H9 (cell line): ENCODE measurements at regions not wholly inside any gene's neighbourhood (a gene's known extent, or its start where the extent isn't known, plus 50 kb on each side); places are given as distances from the start of the nearest gene placed in this dataset.

Source experiments
- DNase-seq: peaks from one replicate; pipeline ENCODE4 v3.0.0-alpha.2; 2017
- H2AFZ ChIP-seq: one replicate; pipeline ENCODE4 v1.6.1; 2013; ENCODE audit warnings: mild to moderate bottlenecking, low read length, control low read depth, moderate library complexity
- H2AK5ac ChIP-seq: 2 replicates; pipeline ENCODE4 v1.6.1; 2013; ENCODE audit warnings: low read length, control low read depth, mixed read lengths; ENCODE audit not compliant: insufficient read length
- H2BK120ac ChIP-seq: one replicate; pipeline ENCODE4 v1.6.1; 2013; ENCODE audit warnings: low read depth, mild to moderate bottlenecking, low read length, control low read depth, inconsistent platforms; ENCODE audit not compliant: poor library complexity, severe bottlenecking
- H2BK12ac ChIP-seq: 2 replicates; pipeline ENCODE4 v1.6.1; 2013; ENCODE audit warnings: low read length, control low read depth, mixed read lengths, low read depth; ENCODE audit not compliant: insufficient read length
- H2BK15ac ChIP-seq: 2 replicates; pipeline ENCODE4 v1.6.1; 2013; ENCODE audit warnings: low read depth, low read length, control low read depth
- H2BK20ac ChIP-seq: one replicate; pipeline ENCODE4 v1.6.1; 2013; ENCODE audit warnings: low read depth, mild to moderate bottlenecking, low read length, control low read depth, inconsistent platforms; ENCODE audit not compliant: poor library complexity, severe bottlenecking
- H2BK5ac ChIP-seq: 2 replicates; pipeline ENCODE4 v1.6.1; 2013; ENCODE audit warnings: low read length, control low read depth, mixed read lengths; ENCODE audit not compliant: insufficient read length
- H3K14ac ChIP-seq: 2 replicates; pipeline ENCODE4 v1.6.1; 2013; ENCODE audit warnings: low read length, control low read depth; ENCODE audit not compliant: insufficient read depth
- H3K18ac ChIP-seq: 2 replicates; pipeline ENCODE4 v1.6.1; 2013; ENCODE audit warnings: low read depth, mild to moderate bottlenecking, mixed read lengths, low read length, control low read depth; ENCODE audit not compliant: insufficient read length
- H3K23ac ChIP-seq: 2 replicates; pipeline ENCODE4 v1.6.1; 2013; ENCODE audit warnings: low read length, control low read depth, mixed read lengths, low read depth; ENCODE audit not compliant: insufficient read length
- H3K23me2 ChIP-seq: 2 replicates; pipeline ENCODE4 v1.6.1; 2013; ENCODE audit warnings: low read depth, mild to moderate bottlenecking, mixed read lengths, low read length, control low read depth; ENCODE audit not compliant: insufficient read length, poor library complexity, severe bottlenecking
- H3K27ac ChIP-seq: 2 replicates; pipeline ENCODE4 v1.5.1; 2013; ENCODE audit warnings: low read length, control low read depth, mixed read lengths, low read depth; ENCODE audit not compliant: insufficient read length
- H3K27me3 ChIP-seq: 2 replicates; pipeline ENCODE4 v1.6.1; 2013; ENCODE audit warnings: low read length, control low read depth, inconsistent platforms; ENCODE audit not compliant: insufficient read depth
- H3K4ac ChIP-seq: 2 replicates; pipeline ENCODE4 v1.6.1; 2013; ENCODE audit warnings: low read depth, mild to moderate bottlenecking, control low read depth, inconsistent platforms, low read length, moderate library complexity
- H3K4me1 ChIP-seq: 2 replicates; pipeline ENCODE4 v1.6.1; 2013; ENCODE audit warnings: low read length, control low read depth, inconsistent platforms; ENCODE audit not compliant: insufficient read depth
- H3K4me2 ChIP-seq: 2 replicates; pipeline ENCODE4 v1.6.1; 2013; ENCODE audit warnings: low read length, control low read depth, mixed read lengths; ENCODE audit not compliant: insufficient read length, insufficient read depth
- H3K56ac ChIP-seq: 2 replicates; pipeline ENCODE4 v1.6.1; 2013; ENCODE audit warnings: low read depth, mild to moderate bottlenecking, mixed read lengths, low read length, control low read depth; ENCODE audit not compliant: insufficient read length
- H3K79me1 ChIP-seq: 2 replicates; pipeline ENCODE4 v1.6.1; 2013; ENCODE audit warnings: low read depth, mild to moderate bottlenecking, moderate library complexity, low read length, control low read depth, inconsistent platforms; ENCODE audit not compliant: insufficient read depth, poor library complexity, severe bottlenecking
- H3K79me2 ChIP-seq: 2 replicates; pipeline ENCODE4 v1.6.1; 2013; ENCODE audit warnings: low read length, control low read depth, inconsistent platforms; ENCODE audit not compliant: insufficient read depth
- H3K9ac ChIP-seq: 2 replicates; pipeline ENCODE4 v1.6.1; 2013; ENCODE audit warnings: low read length, control low read depth, mixed read lengths; ENCODE audit not compliant: insufficient read length; ENCODE audit errors: extremely low read depth
- H3K9me3 ChIP-seq: one replicate; pipeline ENCODE4 v1.6.1; 2013; ENCODE audit warnings: low read depth, low read length, inconsistent platforms; ENCODE audit not compliant: control insufficient read depth
- H3T11ph ChIP-seq: one replicate; pipeline ENCODE4 v1.6.1; 2013; ENCODE audit warnings: mild to moderate bottlenecking, low read length, control low read depth, inconsistent platforms
- H4K20me1 ChIP-seq: one replicate; pipeline ENCODE4 v1.6.1; 2013; ENCODE audit not compliant: control insufficient read depth, insufficient read length, insufficient read depth
- H4K5ac ChIP-seq: 2 replicates; pipeline ENCODE4 v1.6.1; 2013; ENCODE audit warnings: low read depth, mild to moderate bottlenecking, mixed read lengths, low read length, control low read depth; ENCODE audit not compliant: insufficient read length
- H4K8ac ChIP-seq: replicated peaks from 2 replicates; pipeline ENCODE4 v1.6.1; 2013; ENCODE audit warnings: low read length, control low read depth, mixed read lengths, low read depth; ENCODE audit not compliant: insufficient read length
- H4K91ac ChIP-seq: 2 replicates; pipeline ENCODE4 v1.6.1; 2013; ENCODE audit warnings: low read depth, mild to moderate bottlenecking, moderate library complexity, mixed read lengths, low read length, control low read depth; ENCODE audit not compliant: insufficient read length
- H3K27ac Mint-ChIP-seq, 3 experiments: 2 replicates in 2 of 3; 3 replicates in 1 of 3; pipeline ENCODE4 v1.8.0; 2020 to 2021; ENCODE audit warnings: mixed read lengths in 3 of 3, mild to moderate bottlenecking in 1 of 3, moderate library complexity in 1 of 3
- H3K27me3 Mint-ChIP-seq: 2 replicates; pipeline ENCODE4 v1.8.0; 2021; ENCODE audit warnings: low read depth, mild to moderate bottlenecking, moderate library complexity, mixed read lengths
- H3K36me3 Mint-ChIP-seq, 3 experiments: 2 replicates in 2 of 3; 3 replicates in 1 of 3; pipeline ENCODE4 v1.8.0; 2020 to 2021; ENCODE audit warnings: low read depth in 3 of 3, mixed read lengths in 3 of 3; ENCODE audit not compliant: insufficient read depth in 1 of 3
- H3K4me1 Mint-ChIP-seq, 2 experiments: 2 replicates each; pipeline ENCODE4 v1.8.0; 2020; ENCODE audit warnings: mixed read lengths in 2 of 2
- H3K4me3 Mint-ChIP-seq, 2 experiments: 2 replicates in 1 of 2; 3 replicates in 1 of 2; pipeline ENCODE4 v1.8.0; 2020 to 2021; ENCODE audit warnings: mild to moderate bottlenecking in 2 of 2, mixed read lengths in 2 of 2, moderate library complexity in 1 of 2
- H3K9me3 Mint-ChIP-seq, 2 experiments: 2 replicates in 1 of 2; 3 replicates in 1 of 2; pipeline ENCODE4 v1.8.0; 2020; ENCODE audit warnings: mild to moderate bottlenecking in 2 of 2, mixed read lengths in 2 of 2, moderate library complexity in 1 of 2
- CTCF ChIP-seq: fragments of 200-600 bp; sonication (generic); conservative IDR thresholded peaks from 3 replicates; pipeline ENCODE4 v1.8.0; 2021; ENCODE audit warnings: antibody characterized with exemption, mild to moderate bottlenecking
- WGBS: extraction: QIAGEN DNeasy Blood & Tissue Kit; methylation state at CpG from one replicate; pipeline ENCODE4 v1.1.7; 2013; ENCODE audit warnings: missing lambda C conversion rate, low lambda C conversion rate, mixed read lengths; ENCODE audit not compliant: insufficient read length; ENCODE audit errors: extremely low coverage; 5-methylcytosine and 5-hydroxymethylcytosine counted together

- no peak overlapping the region for H4K8ac ChIP-seq
- no peak overlapping the region for H3T11ph ChIP-seq
- Mint-ChIP-seq H3K9me3 (no peaks in the 10 kb centered on the region; a peak in 1 of 5 replicates), H3K4me1 (peaks cover 12 to 15% of the 10 kb centered on the region in 2 experiments), H3K27ac (no peak overlapping the region), H3K36me3 (peaks cover 0 to 3% (median 0%) of the 10 kb centered on the region in 3 experiments; a peak in 2 of 7 replicates), H3K4me3 (no peak overlapping the region), H3K27me3 (peaks cover 4% of the 10 kb centered on the region)
- no peak overlapping the region for H3K23ac ChIP-seq
- no peaks in the 10 kb centered on the region for H3K4me1 ChIP-seq
- H3K9ac ChIP-seq: no peak overlapping the region
- H3K4me2 ChIP-seq: no peak overlapping the region
- no peak overlapping the region for H3K4ac ChIP-seq
- no peak overlapping the region for H3K27ac ChIP-seq
- H3K79me2 ChIP-seq: no peaks in the 10 kb centered on the region
- no peak overlapping the region for H2BK20ac ChIP-seq
- no peak overlapping the region for H2BK15ac ChIP-seq
- no peak for TF ChIP-seq CTCF
- no peak overlapping the region for H2BK12ac ChIP-seq
- H2AK5ac ChIP-seq: no peak overlapping the region
- H2BK5ac ChIP-seq: no peak overlapping the region
- H3K18ac ChIP-seq: no peak overlapping the region
- H4K20me1 ChIP-seq: no peaks in the 10 kb centered on the region
- H2AFZ ChIP-seq: no peak overlapping the region
- no peak overlapping the region for H3K56ac ChIP-seq
- H3K14ac ChIP-seq: no peak overlapping the region
- no peak for DNase-seq
- no peak overlapping the region for H2BK120ac ChIP-seq
- H3K79me1 ChIP-seq: no peaks in the 10 kb centered on the region
- no peaks in the 10 kb centered on the region for H3K9me3 ChIP-seq
- no peak overlapping the region for H4K91ac ChIP-seq
- WGBS: no CpG with 5 or more reads among the region's 8 CpGs
- no peak overlapping the region for H4K5ac ChIP-seq
- no peaks in the 10 kb centered on the region for H3K23me2 ChIP-seq
- no peaks in the 10 kb centered on the region for H3K27me3 ChIP-seq
Measured at GRCh38 chr2:128716299-128716721, 397.6 kb upstream of the HS6ST1 start.
